Activated naive CD8-positive, alpha-beta T cell treated with anti-CD3 and anti-CD28 coated beads, Interleukin-2, amount 50 U/mL, for 24 hours (primary cell): ENCODE measurements at regions not wholly inside any gene's neighbourhood (a gene's known extent, or its start where the extent isn't known, plus 50 kb on each side); places are given as distances from the start of the nearest gene placed in this dataset.

Experiments
- ATAC-seq: fragments of 150-1000 bp; cut with Tn5 transposase; one replicate; pipeline ENCODE4 v1.10.0; 2021
- DNase-seq: peaks from one replicate; pipeline ENCODE4 v3.0.0; 2021
- H3K27ac Mint-ChIP-seq: one replicate; pipeline ENCODE4 v1.8.0; 2021; ENCODE audit warnings: mild to moderate bottlenecking, mixed read lengths
- H3K27me3 Mint-ChIP-seq: one replicate; pipeline ENCODE4 v1.8.0; 2021; ENCODE audit warnings: mixed read lengths
- H3K36me3 Mint-ChIP-seq: one replicate; pipeline ENCODE4 v1.8.0; 2021; ENCODE audit warnings: low read depth, mixed read lengths
- H3K4me1 Mint-ChIP-seq: one replicate; pipeline ENCODE4 v1.8.0; 2021; ENCODE audit warnings: mixed read lengths
- H3K4me3 Mint-ChIP-seq: one replicate; pipeline ENCODE4 v1.8.0; 2021; ENCODE audit warnings: mild to moderate bottlenecking, moderate library complexity, mixed read lengths
- H3K9me3 Mint-ChIP-seq: one replicate; pipeline ENCODE4 v1.8.0; 2021; ENCODE audit warnings: mixed read lengths

GRCh38 chr2:83756219-83756618 is 702.9 kb downstream of the SUCLG1 start:
- no peak for DNase-seq
- no peaks in the 10 kb centered on the region for H3K4me1 Mint-ChIP-seq
- no peak for ATAC-seq
- H3K36me3 Mint-ChIP-seq, result no peaks in the 10 kb centered on the region
- H3K27me3 Mint-ChIP-seq, result no peaks in the 10 kb centered on the region
- H3K9me3 Mint-ChIP-seq, result peaks cover 22% of the 10 kb centered on the region
- H3K4me3 Mint-ChIP-seq, result no peak overlapping the region
- H3K27ac Mint-ChIP-seq, result no peak overlapping the region

DNA sequence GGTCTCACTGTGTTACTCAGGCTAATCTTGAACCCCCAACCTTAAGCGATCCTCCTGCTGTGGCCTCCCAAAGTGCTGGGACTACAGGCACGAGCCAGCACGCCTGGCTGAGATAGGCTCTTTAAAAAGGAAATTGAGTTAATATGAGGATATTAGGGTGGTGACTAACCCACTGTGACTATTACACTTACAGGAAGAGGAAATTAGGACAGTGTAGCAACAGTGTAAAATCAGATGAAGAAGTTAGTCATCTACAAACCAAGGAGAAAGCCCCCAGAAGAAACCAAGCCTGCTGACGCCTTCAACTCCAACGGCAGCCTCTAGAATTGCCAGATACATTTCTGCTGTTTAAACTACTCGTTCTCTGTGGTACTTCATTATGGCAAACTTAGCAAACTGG is 711.9 kb downstream of the SUCLG1 start:
- no peak for ATAC-seq

GRCh38 chr2:83744855-83745254 is 714.2 kb downstream of the SUCLG1 start:
- Mint-ChIP-seq H3K4me3 (no peak overlapping the region), H3K36me3 (no peaks in the 10 kb centered on the region), H3K27ac (no peak overlapping the region), H3K27me3 (no peaks in the 10 kb centered on the region), H3K9me3 (peaks cover 21% of the 10 kb centered on the region), H3K4me1 (no peaks in the 10 kb centered on the region)
- no peak for ATAC-seq
- DNase-seq, result no peak

More for the DNA sequence above, 711.9 kb downstream of the SUCLG1 start:
- H3K4me1 Mint-ChIP-seq, result no peaks in the 10 kb centered on the region
- no peak overlapping the region for H3K27ac Mint-ChIP-seq
- no peak overlapping the region for H3K4me3 Mint-ChIP-seq
- DNase-seq, result no peak
- no peaks in the 10 kb centered on the region for H3K27me3 Mint-ChIP-seq
- H3K9me3 Mint-ChIP-seq, result peaks cover 8% of the 10 kb centered on the region
- no peaks in the 10 kb centered on the region for H3K36me3 Mint-ChIP-seq

DNA sequence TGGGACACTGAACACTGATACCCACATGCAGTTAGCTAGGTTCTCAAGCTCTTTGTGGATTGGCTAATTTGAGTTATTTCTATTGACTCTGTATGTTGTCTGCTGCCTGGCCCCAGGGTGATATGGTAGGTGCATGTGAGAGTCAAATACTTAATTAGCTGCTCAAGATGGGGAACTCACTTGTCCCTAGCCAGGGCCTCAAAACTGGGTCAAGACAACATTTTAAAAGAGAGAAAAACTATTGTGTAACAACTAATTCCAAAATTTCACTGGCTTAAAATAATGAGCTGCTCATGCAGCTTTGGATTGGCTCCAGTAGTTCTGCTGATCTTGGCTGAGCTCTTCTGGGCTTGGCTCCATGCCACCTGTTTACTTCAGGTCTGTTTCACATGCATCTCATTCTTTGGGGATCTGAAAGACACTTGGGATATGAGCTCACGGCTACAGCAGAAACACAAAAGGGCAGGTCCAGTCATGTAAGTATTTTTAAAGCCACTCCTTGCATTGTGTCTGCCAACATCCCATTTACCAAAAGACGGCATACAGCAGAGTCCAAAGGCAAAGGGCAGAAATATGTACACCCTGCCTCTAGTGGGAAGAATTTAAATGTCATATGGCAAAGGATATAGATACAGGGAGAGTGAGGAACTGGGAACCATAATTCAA is 716.8 kb downstream of the SUCLG1 start:
- Mint-ChIP-seq H3K27me3 (no peaks in the 10 kb centered on the region), H3K27ac (no peak overlapping the region)
- no peak for DNase-seq

DNA sequence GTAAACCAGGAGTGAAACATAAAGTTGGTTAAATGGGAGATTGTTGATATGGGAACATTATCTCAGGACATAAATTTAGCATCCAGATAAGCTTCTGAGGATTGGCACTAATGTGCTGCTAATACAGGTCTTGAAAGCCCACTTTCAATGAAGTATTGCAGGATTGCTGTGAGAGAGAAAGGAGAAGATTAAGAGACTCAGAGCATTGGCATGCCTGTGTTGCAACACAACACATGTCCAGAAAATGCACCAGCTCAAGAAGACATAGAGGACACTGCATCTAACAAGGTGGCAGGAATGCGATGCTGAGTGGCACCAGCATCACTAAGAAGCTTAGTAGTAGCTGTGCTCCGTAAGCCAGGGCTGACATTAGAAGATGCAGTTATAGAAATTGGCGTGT is 728.9 kb downstream of the SUCLG1 start:
- H3K9me3 Mint-ChIP-seq, result peaks cover 6% of the 10 kb centered on the region
- H3K4me1 Mint-ChIP-seq, result no peaks in the 10 kb centered on the region
- H3K36me3 Mint-ChIP-seq, result no peaks in the 10 kb centered on the region
- DNase-seq (no peak), ATAC-seq (no peak)
- H3K27me3 Mint-ChIP-seq, result peaks cover 2% of the 10 kb centered on the region
- no peak overlapping the region for H3K4me3 Mint-ChIP-seq
- no peak overlapping the region for H3K27ac Mint-ChIP-seq

More for the DNA sequence above, 716.8 kb downstream of the SUCLG1 start:
- Mint-ChIP-seq H3K9me3 (peaks cover 24% of the 10 kb centered on the region), H3K36me3 (no peaks in the 10 kb centered on the region), H3K4me3 (no peak overlapping the region), H3K4me1 (no peaks in the 10 kb centered on the region)
- ATAC-seq, result no peak

DNA sequence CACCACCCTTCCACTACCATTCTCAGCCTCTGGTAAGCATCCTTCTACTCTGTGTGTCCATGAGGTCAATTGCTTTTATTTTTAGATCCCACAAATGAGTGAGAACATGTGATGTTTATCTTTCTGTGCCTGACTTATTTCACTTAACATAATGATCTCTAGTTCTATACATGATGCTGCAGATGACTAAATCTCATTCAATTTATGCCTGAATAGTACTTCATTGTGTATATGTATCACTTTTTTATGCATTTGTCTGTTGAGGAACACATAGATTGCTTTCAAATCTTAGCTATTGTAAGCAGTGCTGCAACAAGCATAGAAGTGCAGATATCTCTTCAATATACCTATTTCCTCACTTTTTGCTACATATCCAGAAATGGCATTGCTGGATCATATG is 733.3 kb downstream of the SUCLG1 start:
- DNase-seq (no peak), ATAC-seq (no peak)
- Mint-ChIP-seq H3K4me3 (no peak overlapping the region), H3K27ac (no peak overlapping the region), H3K27me3 (no peaks in the 10 kb centered on the region), H3K36me3 (no peaks in the 10 kb centered on the region), H3K4me1 (no peaks in the 10 kb centered on the region), H3K9me3 (peaks cover 6% of the 10 kb centered on the region)

- no peaks in the 10 kb centered on the region for H3K27me3 Mint-ChIP-seq
- no peak overlapping the region for H3K4me3 Mint-ChIP-seq
- H3K4me1 Mint-ChIP-seq, result no peaks in the 10 kb centered on the region
- ATAC-seq (no peak), DNase-seq (no peak)
- no peaks in the 10 kb centered on the region for H3K9me3 Mint-ChIP-seq
- no peaks in the 10 kb centered on the region for H3K36me3 Mint-ChIP-seq
- H3K27ac Mint-ChIP-seq, result no peak overlapping the region
Measured at GRCh38 chr2:83705146-83705545, 753.9 kb downstream of the SUCLG1 start.

- H3K36me3 Mint-ChIP-seq, result no peaks in the 10 kb centered on the region
- no peaks in the 10 kb centered on the region for H3K9me3 Mint-ChIP-seq
- H3K4me1 Mint-ChIP-seq, result no peaks in the 10 kb centered on the region
- H3K4me3 Mint-ChIP-seq, result no peak overlapping the region
- DNase-seq, result no peak
- no peaks in the 10 kb centered on the region for H3K27me3 Mint-ChIP-seq
- H3K27ac Mint-ChIP-seq, result no peak overlapping the region
- no peak for ATAC-seq
Measured at GRCh38 chr2:83703598-83703997, 755.5 kb downstream of the SUCLG1 start.

DNA sequence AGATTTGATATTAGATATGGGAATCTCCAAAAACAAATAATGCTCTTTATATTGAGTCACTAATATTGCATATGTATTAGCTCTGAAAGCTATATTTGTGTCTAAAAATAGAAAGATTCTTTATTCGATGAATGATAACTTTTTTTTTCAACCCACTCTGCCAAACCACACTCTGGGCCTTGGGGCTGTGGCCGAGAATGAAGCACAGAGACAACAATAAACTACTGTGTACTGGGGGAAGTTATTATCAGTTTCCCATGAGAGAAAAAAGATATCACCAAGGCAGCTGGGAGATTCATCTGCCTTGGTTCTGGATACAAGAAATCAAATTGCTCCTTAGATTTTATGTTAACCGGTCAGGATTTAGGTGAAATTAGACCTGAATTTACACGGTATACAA is 762.2 kb downstream of the SUCLG1 start:
- Mint-ChIP-seq H3K27me3 (no peaks in the 10 kb centered on the region), H3K36me3 (no peaks in the 10 kb centered on the region)

DNA sequence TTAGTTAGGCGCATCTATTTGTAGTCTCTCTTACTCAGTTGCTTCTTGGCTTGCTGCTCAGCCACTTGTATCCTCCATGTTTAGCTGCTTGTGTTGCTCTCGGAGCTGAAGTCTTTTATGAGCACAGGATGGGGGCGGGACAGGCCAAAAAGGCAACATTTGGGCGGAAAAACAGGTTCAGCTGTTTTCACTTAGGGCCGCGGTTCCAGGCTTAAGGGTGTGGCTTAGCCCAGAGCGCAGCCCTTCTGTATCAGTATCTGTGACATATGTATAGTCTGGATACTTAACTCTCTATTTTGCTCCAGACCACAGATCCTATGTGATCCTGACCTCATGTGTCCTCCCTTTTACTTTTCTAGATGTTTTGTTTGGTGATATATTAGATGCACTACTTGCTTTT is 763.5 kb downstream of the SUCLG1 start:
- no peaks in the 10 kb centered on the region for H3K27me3 Mint-ChIP-seq
- no peak overlapping the region for H3K27ac Mint-ChIP-seq
- no peaks in the 10 kb centered on the region for H3K36me3 Mint-ChIP-seq
- no peak overlapping the region for H3K4me3 Mint-ChIP-seq
- H3K9me3 Mint-ChIP-seq, result no peaks in the 10 kb centered on the region
- DNase-seq (no peak), ATAC-seq (no peak)
- no peaks in the 10 kb centered on the region for H3K4me1 Mint-ChIP-seq

More for the DNA sequence above, 762.2 kb downstream of the SUCLG1 start:
- ATAC-seq, result no peak
- Mint-ChIP-seq H3K9me3 (no peaks in the 10 kb centered on the region), H3K4me1 (no peaks in the 10 kb centered on the region), H3K4me3 (no peak overlapping the region), H3K27ac (no peak overlapping the region)
- DNase-seq, result no peak

DNA sequence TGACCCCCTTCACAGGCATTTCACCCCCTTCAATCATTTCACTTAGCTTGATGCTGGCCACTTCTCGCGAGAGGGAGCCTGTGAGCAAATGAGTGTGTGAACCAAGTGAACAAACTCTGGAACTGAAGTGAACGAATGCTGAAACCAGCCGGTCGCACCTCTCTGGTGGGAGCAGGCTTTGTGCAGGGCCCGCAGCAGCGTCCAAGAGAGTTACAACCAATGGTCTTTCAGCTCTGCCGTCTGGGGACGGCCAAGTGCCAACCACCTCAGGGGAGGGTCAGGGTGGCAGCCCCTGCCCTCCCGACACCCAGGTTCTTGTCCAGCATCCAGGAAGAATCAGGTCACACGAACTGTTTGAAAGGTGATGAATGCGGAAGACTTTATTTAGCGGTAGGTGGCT is 764.0 kb downstream of the SUCLG1 start:
- Mint-ChIP-seq H3K4me1 (no peaks in the 10 kb centered on the region), H3K4me3 (no peak overlapping the region), H3K36me3 (no peaks in the 10 kb centered on the region), H3K9me3 (no peaks in the 10 kb centered on the region), H3K27me3 (no peaks in the 10 kb centered on the region), H3K27ac (no peak overlapping the region)
- DNase-seq, result no peak
- no peak for ATAC-seq

DNA sequence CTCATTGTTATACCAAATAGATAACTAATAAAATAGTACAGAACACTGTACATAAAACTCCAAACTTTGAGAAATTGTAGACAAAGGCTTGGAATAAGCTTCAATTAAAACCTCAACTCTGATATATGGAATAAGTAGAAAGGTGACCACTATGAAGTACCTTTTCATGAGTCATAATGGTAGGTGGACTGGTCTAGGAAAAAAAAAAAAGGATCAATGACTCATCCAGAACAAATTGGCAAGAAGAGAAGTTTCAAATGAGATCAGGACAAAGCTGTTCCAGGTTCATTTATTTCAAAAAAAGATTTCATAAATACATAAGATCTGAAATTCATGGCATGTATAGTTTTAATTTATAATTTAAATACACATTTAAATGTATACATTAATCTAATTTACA is 769.7 kb downstream of the SUCLG1 start:
- ATAC-seq (no peak), DNase-seq (no peak)
- H3K4me3 Mint-ChIP-seq, result no peak overlapping the region
- H3K4me1 Mint-ChIP-seq, result no peaks in the 10 kb centered on the region
- no peak overlapping the region for H3K27ac Mint-ChIP-seq
- no peaks in the 10 kb centered on the region for H3K36me3 Mint-ChIP-seq
- no peaks in the 10 kb centered on the region for H3K27me3 Mint-ChIP-seq
- peaks cover 6% of the 10 kb centered on the region for H3K9me3 Mint-ChIP-seq

DNA sequence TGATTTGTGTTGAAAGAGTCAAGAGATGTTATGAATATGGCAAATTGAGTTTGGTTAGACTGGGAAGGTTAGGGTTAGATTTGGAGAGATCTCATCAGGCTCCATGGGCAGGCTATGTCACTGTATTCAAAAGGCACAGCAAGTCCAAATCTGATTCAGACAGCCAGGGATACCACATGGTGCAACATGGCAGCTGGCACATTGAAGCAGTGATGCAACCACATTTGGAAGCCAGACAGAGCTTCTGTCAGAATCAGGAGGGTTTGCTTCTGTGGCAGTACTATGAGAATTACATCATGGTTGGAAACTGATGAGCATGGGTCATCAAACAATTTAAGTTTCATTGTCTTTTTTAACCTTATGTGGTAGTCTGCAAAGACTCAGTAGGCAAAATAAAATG is 772.2 kb downstream of the SUCLG1 start:
- ATAC-seq, result no peak
- H3K27me3 Mint-ChIP-seq, result no peaks in the 10 kb centered on the region
- H3K9me3 Mint-ChIP-seq, result peaks cover 9% of the 10 kb centered on the region
- H3K36me3 Mint-ChIP-seq, result no peaks in the 10 kb centered on the region
- H3K4me3 Mint-ChIP-seq, result no peak overlapping the region
- no peak for DNase-seq
- no peak overlapping the region for H3K27ac Mint-ChIP-seq
- H3K4me1 Mint-ChIP-seq, result no peaks in the 10 kb centered on the region

DNA sequence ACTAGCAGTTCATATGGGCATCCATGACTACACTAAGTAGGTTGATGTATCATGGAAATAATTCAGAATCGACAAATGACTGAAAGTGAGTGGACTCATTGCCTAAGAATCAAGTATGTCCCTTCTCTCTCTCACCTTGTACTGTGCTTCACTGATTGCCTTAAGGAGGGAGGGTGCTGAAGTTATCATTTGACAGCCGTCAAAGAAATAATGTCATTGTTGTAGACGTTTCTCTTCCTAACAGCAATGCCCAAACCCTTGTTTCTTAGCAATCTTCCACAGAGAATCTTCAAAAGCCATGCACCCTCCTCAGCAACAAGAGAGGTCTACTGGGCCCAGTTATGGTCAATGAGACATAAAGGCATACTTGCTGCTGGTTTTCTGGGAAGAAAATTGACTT is 785.0 kb downstream of the SUCLG1 start:
- Mint-ChIP-seq H3K36me3 (no peaks in the 10 kb centered on the region), H3K4me1 (no peaks in the 10 kb centered on the region), H3K27me3 (no peaks in the 10 kb centered on the region), H3K27ac (no peak overlapping the region), H3K4me3 (no peak overlapping the region), H3K9me3 (peaks cover 30% of the 10 kb centered on the region)
- ATAC-seq, result no peak
- DNase-seq, result no peak

DNA sequence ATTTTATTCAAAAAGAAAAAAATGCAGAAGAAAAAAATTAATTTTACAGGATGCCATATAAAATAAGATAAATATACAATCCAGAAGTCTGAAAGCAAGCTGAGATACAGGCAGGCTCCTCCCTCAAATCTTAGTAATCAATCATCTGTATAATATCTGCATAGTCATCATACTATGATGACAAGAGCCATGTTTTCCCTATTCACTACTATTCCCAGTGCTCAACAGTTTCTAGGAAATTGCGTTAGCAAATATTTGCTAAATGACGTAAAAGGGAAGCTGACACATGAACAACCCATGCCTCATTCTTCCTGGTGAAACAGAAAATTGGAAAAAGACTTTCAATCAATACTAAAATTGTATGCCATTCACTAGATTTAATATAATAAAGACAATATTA is 793.2 kb downstream of the SUCLG1 start:
- no peak overlapping the region for H3K4me3 Mint-ChIP-seq
- H3K9me3 Mint-ChIP-seq, result peaks cover 5% of the 10 kb centered on the region
- DNase-seq, result no peak
- no peaks in the 10 kb centered on the region for H3K27me3 Mint-ChIP-seq
- H3K36me3 Mint-ChIP-seq, result no peaks in the 10 kb centered on the region
- H3K4me1 Mint-ChIP-seq, result no peaks in the 10 kb centered on the region
- no peak for ATAC-seq
- no peak overlapping the region for H3K27ac Mint-ChIP-seq

DNA sequence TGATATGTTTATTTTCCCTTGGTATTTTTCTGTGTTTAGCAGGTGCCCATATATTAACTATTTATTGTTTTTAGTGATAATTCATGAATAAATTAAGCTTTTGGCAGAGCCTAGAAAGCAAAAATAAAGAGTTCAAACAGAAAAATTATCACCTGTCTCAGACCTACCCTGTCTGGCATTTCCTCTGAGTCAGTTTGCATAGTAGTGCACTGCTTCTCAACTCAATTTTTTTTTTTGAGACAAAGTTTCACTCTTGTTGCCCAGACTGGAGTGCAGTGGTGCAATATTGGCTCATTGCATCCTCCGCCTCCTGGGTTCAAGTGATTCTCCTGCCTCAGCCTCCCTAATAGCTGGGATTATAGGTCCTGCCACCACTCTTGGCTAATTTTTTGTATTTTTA is 793.9 kb downstream of the SUCLG1 start:
- Mint-ChIP-seq H3K4me3 (no peak overlapping the region), H3K9me3 (peaks cover 5% of the 10 kb centered on the region), H3K27me3 (no peaks in the 10 kb centered on the region), H3K27ac (no peak overlapping the region), H3K4me1 (no peaks in the 10 kb centered on the region), H3K36me3 (no peaks in the 10 kb centered on the region)
- ATAC-seq (no peak), DNase-seq (no peak)
